ENCODE measurements at regions not wholly inside any gene's neighbourhood (a gene's known extent, or its start where the extent isn't known, plus 50 kb on each side); places are given as distances from the start of the nearest gene placed in this dataset.

GRCh38 chr15:81504170-81504905 lies 130.3 kb upstream of the TMC3 start:
- H3K4me3 Mint-ChIP-seq (ENCODE audit: unreplicated experiment): no peak overlapping the region
- no peak overlapping the region for H3K27ac Mint-ChIP-seq (ENCODE audit: unreplicated experiment)
- no peaks in the 10 kb centered on the region for H3K9me3 Mint-ChIP-seq (ENCODE audit: unreplicated experiment)
- no peaks in the 10 kb centered on the region for H3K36me3 Mint-ChIP-seq (ENCODE audit: unreplicated experiment)
- H3K27me3 Mint-ChIP-seq (ENCODE audit: unreplicated experiment): no peaks in the 10 kb centered on the region
- TF ChIP-seq, protein P1, sequence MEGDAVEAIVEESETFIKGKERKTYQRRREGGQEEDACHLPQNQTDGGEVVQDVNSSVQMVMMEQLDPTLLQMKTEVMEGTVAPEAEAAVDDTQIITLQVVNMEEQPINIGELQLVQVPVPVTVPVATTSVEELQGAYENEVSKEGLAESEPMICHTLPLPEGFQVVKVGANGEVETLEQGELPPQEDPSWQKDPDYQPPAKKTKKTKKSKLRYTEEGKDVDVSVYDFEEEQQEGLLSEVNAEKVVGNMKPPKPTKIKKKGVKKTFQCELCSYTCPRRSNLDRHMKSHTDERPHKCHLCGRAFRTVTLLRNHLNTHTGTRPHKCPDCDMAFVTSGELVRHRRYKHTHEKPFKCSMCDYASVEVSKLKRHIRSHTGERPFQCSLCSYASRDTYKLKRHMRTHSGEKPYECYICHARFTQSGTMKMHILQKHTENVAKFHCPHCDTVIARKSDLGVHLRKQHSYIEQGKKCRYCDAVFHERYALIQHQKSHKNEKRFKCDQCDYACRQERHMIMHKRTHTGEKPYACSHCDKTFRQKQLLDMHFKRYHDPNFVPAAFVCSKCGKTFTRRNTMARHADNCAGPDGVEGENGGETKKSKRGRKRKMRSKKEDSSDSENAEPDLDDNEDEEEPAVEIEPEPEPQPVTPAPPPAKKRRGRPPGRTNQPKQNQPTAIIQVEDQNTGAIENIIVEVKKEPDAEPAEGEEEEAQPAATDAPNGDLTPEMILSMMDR (IDR thresholded peaks at IDR 0.05; ENCODE audit: partially characterized antibody, unreplicated experiment): no peak
- no peak for DNase-seq
- H3K4me1 Mint-ChIP-seq (ENCODE audit: low read depth, unreplicated experiment): no peaks in the 10 kb centered on the region

DNA sequence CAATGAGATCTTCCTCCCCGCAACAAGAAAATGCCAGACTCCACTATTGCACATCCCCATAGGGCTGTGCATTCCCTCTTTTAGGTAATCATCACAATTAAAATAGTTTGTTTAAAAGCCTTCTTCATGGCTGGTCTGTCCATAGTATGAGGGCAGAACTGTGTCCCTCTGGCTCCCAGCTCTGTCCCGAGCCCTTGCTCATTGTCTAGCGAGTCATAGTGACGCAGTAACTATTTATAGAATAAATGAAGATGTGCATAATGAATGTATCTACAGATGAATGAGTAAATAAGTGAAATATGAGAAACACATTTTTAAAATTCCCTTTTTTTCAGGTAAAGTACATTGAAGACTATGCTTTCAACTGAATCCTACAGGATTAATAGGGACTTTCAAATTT lies 128.4 kb upstream of the TMC3 start:
- no peak overlapping the region for H3K27ac Mint-ChIP-seq (ENCODE audit: unreplicated experiment)
- no peaks in the 10 kb centered on the region for H3K9me3 Mint-ChIP-seq (ENCODE audit: unreplicated experiment)
- TF ChIP-seq, protein P1 (IDR thresholded peaks at IDR 0.05; ENCODE audit: partially characterized antibody, unreplicated experiment): no peak
- no peaks in the 10 kb centered on the region for H3K27me3 Mint-ChIP-seq (ENCODE audit: unreplicated experiment)
- no peak overlapping the region for H3K4me3 Mint-ChIP-seq (ENCODE audit: unreplicated experiment)
- H3K4me1 Mint-ChIP-seq (ENCODE audit: low read depth, unreplicated experiment): no peaks in the 10 kb centered on the region
- DNase-seq: no peak
- H3K36me3 Mint-ChIP-seq (ENCODE audit: unreplicated experiment): no peaks in the 10 kb centered on the region

DNA sequence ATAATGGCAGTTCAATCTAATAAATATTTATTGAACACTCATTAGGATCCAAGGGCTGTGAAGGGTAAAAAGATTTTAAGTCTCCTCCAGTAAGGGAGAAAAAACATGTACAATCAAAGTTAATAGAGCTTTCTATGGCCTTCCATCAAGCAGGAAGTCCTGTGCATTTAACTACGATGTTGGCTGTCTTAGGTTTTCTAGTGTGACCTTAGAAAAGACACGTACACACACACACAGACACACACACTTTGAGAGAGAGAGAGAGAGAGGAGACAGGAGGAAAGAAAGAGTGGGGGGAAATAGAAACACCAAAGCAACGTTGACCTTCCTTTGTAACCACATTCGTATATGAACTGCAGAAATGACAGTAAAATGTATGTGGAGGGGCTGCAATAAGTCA lies 126.1 kb upstream of the TMC3 start:
- H3K9me3 Mint-ChIP-seq (ENCODE audit: unreplicated experiment): no peaks in the 10 kb centered on the region
- no peak for DNase-seq
- no peaks in the 10 kb centered on the region for H3K4me1 Mint-ChIP-seq (ENCODE audit: low read depth, unreplicated experiment)
- no peak overlapping the region for H3K27ac Mint-ChIP-seq (ENCODE audit: unreplicated experiment)
- H3K36me3 Mint-ChIP-seq (ENCODE audit: unreplicated experiment): no peaks in the 10 kb centered on the region
- TF ChIP-seq, protein P1 (IDR thresholded peaks at IDR 0.05; ENCODE audit: partially characterized antibody, unreplicated experiment): no peak
- no peaks in the 10 kb centered on the region for H3K27me3 Mint-ChIP-seq (ENCODE audit: unreplicated experiment)
- no peak overlapping the region for H3K4me3 Mint-ChIP-seq (ENCODE audit: unreplicated experiment)

DNA sequence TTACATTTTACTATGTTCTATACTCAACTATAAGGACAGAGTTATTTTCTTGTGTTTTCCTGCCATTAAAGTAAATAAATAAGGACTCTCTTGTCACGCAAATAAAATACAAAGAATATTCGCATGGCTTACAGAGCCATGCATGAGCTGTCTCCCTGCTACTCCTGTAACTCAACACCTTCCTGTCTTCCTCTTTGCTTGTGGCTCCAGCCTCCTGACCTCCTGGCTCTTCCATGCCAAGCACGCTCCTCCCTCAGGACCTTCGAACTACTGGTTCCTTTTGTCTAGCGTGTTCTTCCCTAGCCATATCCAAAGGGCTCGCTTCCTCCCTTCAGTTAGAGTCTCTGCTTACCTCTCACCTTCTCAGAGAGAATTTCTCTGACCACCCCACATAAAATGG lies 124.3 kb upstream of the TMC3 start:
- Mint-ChIP-seq H3K36me3 (ENCODE audit: unreplicated experiment) (no peaks in the 10 kb centered on the region), H3K4me3 (ENCODE audit: unreplicated experiment) (no peak overlapping the region), H3K27me3 (ENCODE audit: unreplicated experiment) (no peaks in the 10 kb centered on the region), H3K9me3 (ENCODE audit: unreplicated experiment) (no peaks in the 10 kb centered on the region), H3K4me1 (ENCODE audit: low read depth, unreplicated experiment) (no peaks in the 10 kb centered on the region), H3K27ac (ENCODE audit: unreplicated experiment) (no peak overlapping the region)
- DNase-seq: no peak
- TF ChIP-seq, protein P1 (IDR thresholded peaks at IDR 0.05; ENCODE audit: partially characterized antibody, unreplicated experiment): no peak

GRCh38 chr15:81497238-81497637 lies 123.2 kb upstream of the TMC3 start:
- H3K36me3 Mint-ChIP-seq (ENCODE audit: unreplicated experiment): no peaks in the 10 kb centered on the region
- no peaks in the 10 kb centered on the region for H3K4me1 Mint-ChIP-seq (ENCODE audit: low read depth, unreplicated experiment)
- no peaks in the 10 kb centered on the region for H3K27me3 Mint-ChIP-seq (ENCODE audit: unreplicated experiment)
- no peak overlapping the region for H3K4me3 Mint-ChIP-seq (ENCODE audit: unreplicated experiment)
- H3K9me3 Mint-ChIP-seq (ENCODE audit: unreplicated experiment): no peaks in the 10 kb centered on the region
- no peak overlapping the region for H3K27ac Mint-ChIP-seq (ENCODE audit: unreplicated experiment)
- no peak for DNase-seq
- TF ChIP-seq, protein P1 (IDR thresholded peaks at IDR 0.05; ENCODE audit: partially characterized antibody, unreplicated experiment): no peak

All from glutamatergic neuron (in vitro differentiated cells).